ENCODE measurements at regions not wholly inside any gene's neighbourhood (a gene's known extent, or its start where the extent isn't known, plus 50 kb on each side); places are given as distances from the start of the nearest gene placed in this dataset.

DNA sequence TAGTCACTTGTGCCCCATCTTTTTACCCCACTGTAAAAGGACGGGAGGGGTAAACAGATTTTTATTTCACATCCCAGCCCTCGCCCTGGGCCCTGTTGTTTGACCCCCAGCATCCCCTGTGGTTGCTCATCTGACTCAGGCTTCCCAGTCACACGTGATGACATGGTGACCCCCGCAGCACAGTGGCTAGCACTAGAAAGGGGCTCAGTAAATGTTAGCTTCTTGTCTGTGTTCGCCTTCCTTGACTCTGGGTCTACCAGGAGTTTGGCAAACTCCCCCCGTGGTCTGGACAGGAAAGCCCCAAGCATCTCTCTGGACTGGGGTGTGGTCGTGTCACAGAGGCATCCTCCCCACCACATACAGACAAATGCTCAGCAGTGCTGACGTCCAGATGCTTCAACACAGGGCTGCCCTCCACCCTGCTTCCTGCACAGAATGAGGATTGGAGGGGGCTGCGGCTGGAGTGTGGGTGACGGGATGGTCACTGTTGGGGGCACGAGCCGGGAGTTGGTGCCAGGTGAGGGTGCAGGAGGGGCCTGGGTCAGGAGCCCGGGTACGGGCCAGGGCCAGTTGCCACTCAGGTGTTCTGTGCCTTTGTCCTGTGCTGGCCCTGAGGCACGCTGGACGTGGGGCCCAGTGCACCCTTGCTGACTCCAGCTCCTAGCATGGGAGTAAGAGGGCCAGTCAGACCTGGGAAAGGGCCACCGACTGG lies 69.1 kb downstream of the METRNL start:
- Mint-ChIP-seq H3K4me1 (ENCODE audit: unreplicated experiment) (peaks cover 90% of the 10 kb centered on the region), H3K9me3 (ENCODE audit: unreplicated experiment) (no peaks in the 10 kb centered on the region), H3K36me3 (ENCODE audit: unreplicated experiment) (no peaks in the 10 kb centered on the region), H3K27me3 (ENCODE audit: unreplicated experiment) (no peaks in the 10 kb centered on the region), H3K27ac (ENCODE audit: unreplicated experiment) (no peak overlapping the region), H3K4me3 (ENCODE audit: unreplicated experiment) (no peak overlapping the region)
- peak; percentile 78 for DNase-seq (ENCODE audit: extremely low spot score, unreplicated experiment)
- TF ChIP-seq, protein P1, sequence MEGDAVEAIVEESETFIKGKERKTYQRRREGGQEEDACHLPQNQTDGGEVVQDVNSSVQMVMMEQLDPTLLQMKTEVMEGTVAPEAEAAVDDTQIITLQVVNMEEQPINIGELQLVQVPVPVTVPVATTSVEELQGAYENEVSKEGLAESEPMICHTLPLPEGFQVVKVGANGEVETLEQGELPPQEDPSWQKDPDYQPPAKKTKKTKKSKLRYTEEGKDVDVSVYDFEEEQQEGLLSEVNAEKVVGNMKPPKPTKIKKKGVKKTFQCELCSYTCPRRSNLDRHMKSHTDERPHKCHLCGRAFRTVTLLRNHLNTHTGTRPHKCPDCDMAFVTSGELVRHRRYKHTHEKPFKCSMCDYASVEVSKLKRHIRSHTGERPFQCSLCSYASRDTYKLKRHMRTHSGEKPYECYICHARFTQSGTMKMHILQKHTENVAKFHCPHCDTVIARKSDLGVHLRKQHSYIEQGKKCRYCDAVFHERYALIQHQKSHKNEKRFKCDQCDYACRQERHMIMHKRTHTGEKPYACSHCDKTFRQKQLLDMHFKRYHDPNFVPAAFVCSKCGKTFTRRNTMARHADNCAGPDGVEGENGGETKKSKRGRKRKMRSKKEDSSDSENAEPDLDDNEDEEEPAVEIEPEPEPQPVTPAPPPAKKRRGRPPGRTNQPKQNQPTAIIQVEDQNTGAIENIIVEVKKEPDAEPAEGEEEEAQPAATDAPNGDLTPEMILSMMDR (IDR thresholded peaks at IDR 0.05): no peak

DNA sequence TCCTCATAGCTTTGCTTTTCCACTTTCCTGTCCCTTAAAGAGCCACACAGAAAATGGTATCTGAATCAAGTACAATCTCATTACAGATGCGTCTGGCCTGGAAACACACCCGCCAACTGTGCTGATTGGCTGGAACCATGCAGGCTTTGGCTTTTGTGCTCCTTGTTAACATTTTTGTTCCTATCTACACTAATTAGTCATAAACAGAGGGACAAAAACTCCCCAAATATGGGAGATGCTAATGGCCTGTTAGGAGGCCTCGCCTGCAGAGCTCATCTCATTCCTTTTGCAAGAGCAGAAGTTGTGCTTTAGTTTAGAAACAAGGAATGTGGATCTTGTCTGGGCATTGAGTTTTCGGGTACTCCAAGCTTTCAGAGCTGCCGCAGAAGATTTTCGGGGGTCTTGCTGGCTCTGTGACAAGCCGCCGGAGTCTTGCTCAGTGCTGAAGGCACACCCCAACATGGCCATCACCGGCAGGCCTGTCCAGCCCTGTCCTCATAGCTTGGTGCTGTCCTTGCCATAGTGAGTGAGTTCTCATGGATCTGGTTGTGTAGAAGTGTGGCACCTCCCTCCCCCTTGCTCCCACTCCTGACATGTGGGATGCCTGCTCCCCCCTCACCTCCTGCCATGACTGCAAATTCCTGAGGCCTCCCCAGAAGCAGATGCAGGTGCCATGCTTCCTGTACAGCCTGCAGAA lies 69.8 kb downstream of the METRNL start:
- peaks cover 87% of the 10 kb centered on the region for H3K4me1 Mint-ChIP-seq (ENCODE audit: unreplicated experiment)
- no peaks in the 10 kb centered on the region for H3K27me3 Mint-ChIP-seq (ENCODE audit: unreplicated experiment)
- no peak overlapping the region for H3K27ac Mint-ChIP-seq (ENCODE audit: unreplicated experiment)
- DNase-seq (ENCODE audit: extremely low spot score, unreplicated experiment): peak; percentile 19
- H3K4me3 Mint-ChIP-seq (ENCODE audit: unreplicated experiment): no peak overlapping the region
- no peaks in the 10 kb centered on the region for H3K36me3 Mint-ChIP-seq (ENCODE audit: unreplicated experiment)
- no peaks in the 10 kb centered on the region for H3K9me3 Mint-ChIP-seq (ENCODE audit: unreplicated experiment)
- TF ChIP-seq, protein P1 (IDR thresholded peaks at IDR 0.05): no peak

DNA sequence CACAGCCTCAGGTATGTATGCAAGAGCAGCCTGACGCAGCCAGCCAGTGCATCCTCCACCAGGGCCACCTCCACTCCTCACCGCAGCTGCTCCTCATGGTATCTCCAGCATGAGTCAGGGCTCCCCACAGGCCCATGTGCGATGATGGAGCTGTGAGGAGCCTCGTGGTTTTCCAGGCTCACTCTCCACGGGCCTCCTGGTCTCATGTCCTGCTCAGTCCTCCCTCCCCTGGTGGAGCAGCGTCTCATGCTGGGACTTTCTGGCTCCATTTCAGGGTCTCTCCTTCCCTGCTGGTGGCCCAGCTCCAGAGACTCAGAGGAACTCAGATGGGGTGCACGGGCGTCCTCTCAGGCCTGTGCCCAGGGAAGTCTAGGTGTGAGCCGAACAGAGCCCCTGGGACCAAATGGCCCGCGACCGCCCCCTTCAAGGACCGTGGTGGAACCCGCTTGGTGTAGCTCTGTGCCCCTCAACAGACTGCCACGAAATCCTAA lies 70.4 kb downstream of the METRNL start:
- peaks cover 87% of the 10 kb centered on the region for H3K4me1 Mint-ChIP-seq (ENCODE audit: unreplicated experiment)
- peak; percentile 78 for DNase-seq (ENCODE audit: extremely low spot score, unreplicated experiment)

DNA sequence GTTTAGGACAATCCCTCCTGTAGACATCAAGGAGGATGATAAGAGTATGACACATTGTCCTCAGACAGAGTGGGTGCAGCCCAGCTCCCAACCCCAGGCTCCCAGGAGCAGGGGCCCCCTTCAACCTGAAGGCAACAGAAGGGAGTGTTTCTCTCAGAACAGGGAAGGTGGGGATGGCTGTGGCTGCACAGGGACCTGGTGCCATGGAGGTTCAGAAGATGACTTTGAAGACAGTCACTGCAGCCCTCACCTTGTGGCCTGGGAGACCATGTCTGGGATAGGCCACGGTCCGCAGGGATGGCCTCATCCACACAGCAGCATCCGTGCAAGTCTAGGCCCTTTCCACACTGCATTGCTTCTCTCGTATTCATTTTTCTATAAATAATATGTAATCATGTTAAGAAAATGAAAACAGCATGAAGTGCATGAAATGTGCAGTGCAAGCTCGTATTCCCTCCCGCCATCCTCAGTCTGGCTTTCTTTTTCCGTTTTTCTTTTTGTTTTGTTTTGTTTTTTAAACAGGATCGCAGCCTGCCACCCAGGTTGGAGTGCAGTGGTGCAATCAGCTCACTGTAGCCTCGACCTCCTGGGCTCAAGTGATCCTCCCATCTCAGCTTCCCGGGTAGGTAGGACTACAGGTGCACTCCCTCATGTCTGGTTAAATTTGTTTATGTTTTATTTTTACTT lies 71.1 kb downstream of the METRNL start:
- peak overlapping the region; percentile 52 for H3K4me3 Mint-ChIP-seq (ENCODE audit: unreplicated experiment)
- no peaks in the 10 kb centered on the region for H3K9me3 Mint-ChIP-seq (ENCODE audit: unreplicated experiment)
- TF ChIP-seq, protein P1 (IDR thresholded peaks at IDR 0.05): no peak
- H3K36me3 Mint-ChIP-seq (ENCODE audit: unreplicated experiment): no peaks in the 10 kb centered on the region
- H3K27ac Mint-ChIP-seq (ENCODE audit: unreplicated experiment): peak overlapping the region; percentile 96
- H3K4me1 Mint-ChIP-seq (ENCODE audit: unreplicated experiment): peaks cover 87% of the 10 kb centered on the region
- peak; percentile 36 for DNase-seq (ENCODE audit: extremely low spot score, unreplicated experiment)
- H3K27me3 Mint-ChIP-seq (ENCODE audit: unreplicated experiment): no peaks in the 10 kb centered on the region

More for the DNA sequence above, 70.4 kb downstream of the METRNL start:
- Mint-ChIP-seq H3K27ac (ENCODE audit: unreplicated experiment) (peak overlapping the region; percentile 52), H3K9me3 (ENCODE audit: unreplicated experiment) (no peaks in the 10 kb centered on the region), H3K36me3 (ENCODE audit: unreplicated experiment) (no peaks in the 10 kb centered on the region), H3K4me3 (ENCODE audit: unreplicated experiment) (no peak overlapping the region), H3K27me3 (ENCODE audit: unreplicated experiment) (no peaks in the 10 kb centered on the region)
- TF ChIP-seq, protein P1 (IDR thresholded peaks at IDR 0.05): no peak

DNA sequence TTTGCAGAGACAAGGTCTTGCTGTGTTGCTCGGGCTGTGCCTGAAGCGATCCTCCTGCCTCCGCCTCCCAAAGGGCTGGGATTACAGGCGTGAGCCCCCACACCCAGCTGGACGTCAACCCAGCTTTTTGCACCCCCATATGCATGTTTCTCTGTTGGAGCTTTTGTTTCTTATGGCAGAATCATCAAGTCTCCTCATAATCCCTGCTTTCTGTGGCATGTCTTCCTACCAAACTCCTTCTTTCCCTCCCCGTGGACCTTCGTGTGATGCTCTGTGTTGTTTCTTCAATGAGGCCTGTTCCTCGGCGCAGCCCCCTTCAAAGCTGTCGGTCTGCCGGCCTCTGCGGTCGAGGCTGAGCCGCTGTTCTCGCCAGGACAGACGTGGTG lies 71.6 kb downstream of the METRNL start:
- Mint-ChIP-seq H3K4me3 (ENCODE audit: unreplicated experiment) (peak overlapping the region; percentile 52), H3K36me3 (ENCODE audit: unreplicated experiment) (no peaks in the 10 kb centered on the region)
- no peak for DNase-seq (ENCODE audit: extremely low spot score, unreplicated experiment)

More for the DNA sequence above, 71.6 kb downstream of the METRNL start:
- Mint-ChIP-seq H3K4me1 (ENCODE audit: unreplicated experiment) (peaks cover 87% of the 10 kb centered on the region), H3K9me3 (ENCODE audit: unreplicated experiment) (no peaks in the 10 kb centered on the region), H3K27ac (ENCODE audit: unreplicated experiment) (peak overlapping the region; percentile 96), H3K27me3 (ENCODE audit: unreplicated experiment) (no peaks in the 10 kb centered on the region)
- TF ChIP-seq, protein P1 (IDR thresholded peaks at IDR 0.05): no peak
